Thoracic aorta (tissue), 2 donors: ENCODE measurements at regions not wholly inside any gene's neighbourhood (a gene's known extent, or its start where the extent isn't known, plus 50 kb on each side); places are given as distances from the start of the nearest gene placed in this dataset.

ENCODE experiments used
- ATAC-seq: fragments of 150-250 bp; one replicate; pipeline ENCODE4 v1.8.0; 2017; ENCODE audit warnings: low read depth; ENCODE audit not compliant: insufficient number of reproducible peaks, low FRiP score
- DNase-seq: peaks from one replicate; pipeline ENCODE4 v3.0.0-alpha.2; 2020; ENCODE audit warnings: low spot score
- H3K27ac ChIP-seq, 2 donors: fragments of 200-600 bp; sonication (generic); 1 replicate in 1 of 2; 2 replicates in 1 of 2; pipeline ENCODE4 v1.5.1; 2016; ENCODE audit warnings: mild to moderate bottlenecking in 2 of 2, moderate library complexity in 2 of 2
- H3K27me3 ChIP-seq: fragments of 200-600 bp; sonication (generic); replicated peaks from 2 replicates; pipeline ENCODE4 v1.6.0; 2016; ENCODE audit warnings: mild to moderate bottlenecking; ENCODE audit not compliant: insufficient read depth
- H3K36me3 ChIP-seq: fragments of 200-600 bp; sonication (generic); one replicate; pipeline ENCODE4 v1.5.1; 2016
- H3K4me1 ChIP-seq, 2 donors: fragments of 200-600 bp; sonication (generic); 1 replicate in 1 of 2; 2 replicates in 1 of 2; pipeline versions ENCODE4 v1.5.1 to v1.6.0; 2016; ENCODE audit warnings: low read depth in 2 of 2, mild to moderate bottlenecking in 1 of 2; ENCODE audit not compliant: control insufficient read depth in 1 of 2
- H3K4me3 ChIP-seq: fragments of 200-600 bp; sonication (generic); 2 replicates; pipeline ENCODE4 v1.5.1; 2016; ENCODE audit warnings: mild to moderate bottlenecking
- H3K9me3 ChIP-seq: fragments of 200-600 bp; sonication (generic); 2 replicates; pipeline ENCODE4 v1.5.1; 2016
- TF ChIP-seq, protein P1 (sequence below): fragments of 200-600 bp; sonication (generic); IDR thresholded peaks from one replicate; pipeline ENCODE4 v1.5.1; 2019; ENCODE audit warnings: antibody characterized with exemption

DNA sequence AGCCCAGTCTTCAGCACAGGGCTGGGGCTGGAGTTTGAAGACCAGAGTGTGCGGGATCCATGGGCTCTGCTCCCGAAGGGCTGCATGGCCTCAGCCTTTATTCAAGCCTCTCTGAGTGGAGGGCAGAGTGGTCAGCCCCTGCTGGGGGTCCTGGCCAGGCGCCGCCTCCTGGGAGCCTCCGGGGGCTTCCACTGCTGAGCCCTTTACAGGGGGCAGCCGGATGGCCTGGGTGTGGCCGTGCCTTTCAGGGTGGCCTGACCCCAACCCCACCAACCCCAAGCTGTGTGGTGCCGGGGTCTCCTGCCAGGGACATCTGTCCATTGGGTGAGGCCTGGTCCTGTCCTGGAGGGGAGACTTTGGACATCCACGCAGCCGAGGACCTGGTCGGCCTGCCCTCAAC lies 76.0 kb upstream of the SLCO4A1 start:
- Histone ChIP-seq H3K27me3 (no peaks in the 10 kb centered on the region), H3K9me3 (no peaks in the 10 kb centered on the region), H3K4me1 (no peaks in the 10 kb centered on the region), H3K4me3 (no peak overlapping the region), H3K27ac (no peak overlapping the region), H3K36me3 (no peaks in the 10 kb centered on the region)
- DNase-seq (no peak), ATAC-seq (no peak)
- TF ChIP-seq, protein P1, sequence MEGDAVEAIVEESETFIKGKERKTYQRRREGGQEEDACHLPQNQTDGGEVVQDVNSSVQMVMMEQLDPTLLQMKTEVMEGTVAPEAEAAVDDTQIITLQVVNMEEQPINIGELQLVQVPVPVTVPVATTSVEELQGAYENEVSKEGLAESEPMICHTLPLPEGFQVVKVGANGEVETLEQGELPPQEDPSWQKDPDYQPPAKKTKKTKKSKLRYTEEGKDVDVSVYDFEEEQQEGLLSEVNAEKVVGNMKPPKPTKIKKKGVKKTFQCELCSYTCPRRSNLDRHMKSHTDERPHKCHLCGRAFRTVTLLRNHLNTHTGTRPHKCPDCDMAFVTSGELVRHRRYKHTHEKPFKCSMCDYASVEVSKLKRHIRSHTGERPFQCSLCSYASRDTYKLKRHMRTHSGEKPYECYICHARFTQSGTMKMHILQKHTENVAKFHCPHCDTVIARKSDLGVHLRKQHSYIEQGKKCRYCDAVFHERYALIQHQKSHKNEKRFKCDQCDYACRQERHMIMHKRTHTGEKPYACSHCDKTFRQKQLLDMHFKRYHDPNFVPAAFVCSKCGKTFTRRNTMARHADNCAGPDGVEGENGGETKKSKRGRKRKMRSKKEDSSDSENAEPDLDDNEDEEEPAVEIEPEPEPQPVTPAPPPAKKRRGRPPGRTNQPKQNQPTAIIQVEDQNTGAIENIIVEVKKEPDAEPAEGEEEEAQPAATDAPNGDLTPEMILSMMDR = no peak

DNA sequence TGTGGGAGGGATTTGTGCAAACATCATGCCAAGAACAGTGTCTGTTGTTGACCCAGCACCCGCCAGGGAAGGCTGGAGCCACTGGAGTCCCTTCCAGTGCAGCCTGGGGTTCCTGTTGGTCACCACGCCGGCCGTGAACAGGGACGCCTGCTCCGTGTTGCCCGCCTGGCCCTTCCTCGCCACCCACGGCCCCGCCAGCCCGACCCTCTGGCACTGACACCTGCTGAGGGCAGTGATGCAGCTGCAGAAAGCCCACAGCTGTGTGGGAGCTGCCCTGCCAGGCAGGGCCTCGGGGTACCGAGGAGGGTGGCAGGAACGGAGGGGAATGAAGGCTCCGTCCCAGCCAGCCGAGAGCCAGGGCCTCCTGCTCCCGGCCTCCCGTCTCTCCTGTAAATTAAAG lies 75.5 kb upstream of the SLCO4A1 start:
- no peaks in the 10 kb centered on the region for H3K9me3 ChIP-seq
- no peaks in the 10 kb centered on the region for H3K36me3 ChIP-seq
- H3K4me3 ChIP-seq = no peak overlapping the region
- ATAC-seq (no peak), DNase-seq (no peak)
- no peaks in the 10 kb centered on the region for H3K27me3 ChIP-seq
- no peaks in the 10 kb centered on the region for H3K4me1 ChIP-seq
- H3K27ac ChIP-seq = no peak overlapping the region
- TF ChIP-seq, protein P1 = no peak

GRCh38 chr20:62567246-62568044 lies 74.9 kb upstream of the SLCO4A1 start:
- Histone ChIP-seq H3K9me3 (no peaks in the 10 kb centered on the region), H3K27ac (no peak overlapping the region), H3K27me3 (no peaks in the 10 kb centered on the region), H3K4me1 (no peaks in the 10 kb centered on the region), H3K4me3 (no peak overlapping the region), H3K36me3 (no peaks in the 10 kb centered on the region)
- DNase-seq (no peak), ATAC-seq (no peak)
- TF ChIP-seq, protein P1 = no peak

DNA sequence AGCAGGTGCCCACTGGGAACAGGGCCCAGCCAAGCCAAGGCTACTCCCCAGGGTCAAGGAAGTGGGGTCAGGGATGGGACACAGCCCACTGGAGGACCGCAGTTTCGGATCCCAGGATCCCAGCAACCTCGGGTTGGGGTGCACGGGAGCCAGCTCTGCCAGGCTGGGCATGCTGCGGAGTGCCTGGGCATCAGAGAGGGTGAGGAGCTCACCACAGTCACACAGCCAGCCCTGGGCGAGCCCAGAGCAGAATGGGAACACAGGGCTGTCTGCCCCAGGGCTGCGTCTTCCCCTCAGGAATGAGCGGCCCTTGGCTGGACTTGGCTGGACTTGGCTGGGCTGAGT lies 74.3 kb upstream of the SLCO4A1 start:
- no peaks in the 10 kb centered on the region for H3K36me3 ChIP-seq
- no peaks in the 10 kb centered on the region for H3K4me1 ChIP-seq
- no peak overlapping the region for H3K27ac ChIP-seq
- no peaks in the 10 kb centered on the region for H3K9me3 ChIP-seq
- H3K4me3 ChIP-seq = no peak overlapping the region
- TF ChIP-seq, protein P1 = no peak
- H3K27me3 ChIP-seq = no peaks in the 10 kb centered on the region
- ATAC-seq = no peak
- no peak for DNase-seq

GRCh38 chr20:62569615-62570014 lies 72.7 kb upstream of the SLCO4A1 start:
- Histone ChIP-seq H3K27me3 (no peaks in the 10 kb centered on the region), H3K27ac (no peak overlapping the region), H3K9me3 (no peaks in the 10 kb centered on the region), H3K4me3 (no peak overlapping the region), H3K4me1 (no peaks in the 10 kb centered on the region), H3K36me3 (no peaks in the 10 kb centered on the region)
- no peak for DNase-seq
- TF ChIP-seq, protein P1 = no peak
- no peak for ATAC-seq
